GM19043 (cell line): ENCODE measurements at regions not wholly inside any gene's neighbourhood (a gene's known extent, or its start where the extent isn't known, plus 50 kb on each side); places are given as distances from the start of the nearest gene placed in this dataset.

Experiments
- ATAC-seq: cut with Tn5 transposase; IDR thresholded peaks from one replicate; pipeline ENCODE4 v1.9.1; 2021; ENCODE audit warnings: low read depth; ENCODE audit not compliant: unreplicated experiment

DNA sequence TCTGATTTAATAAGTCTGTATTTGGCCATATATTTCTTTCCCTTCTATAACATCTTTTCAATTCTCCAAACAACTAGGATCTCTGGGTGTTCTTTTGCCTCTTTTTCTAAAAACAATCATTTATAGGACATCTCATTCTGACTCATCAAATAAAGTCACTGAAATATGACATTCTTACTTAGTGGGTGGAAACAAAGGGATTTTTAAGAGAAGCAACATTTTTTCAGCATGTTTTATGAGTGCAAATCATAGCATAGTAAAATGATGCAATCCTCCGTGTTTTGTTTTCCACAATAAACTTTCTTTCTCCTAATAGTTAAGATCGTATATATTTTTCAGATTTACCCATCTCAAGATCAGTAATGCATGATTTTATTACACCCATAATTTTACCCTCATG is 179.8 kb downstream of the SPCS3 start:
- no peak for ATAC-seq

- ATAC-seq: no peak
Observed at GRCh38 chr4:176500894-176501293, 181.1 kb downstream of the SPCS3 start.

- no peak for ATAC-seq
Observed at GRCh38 chr4:176504118-176504517, 184.4 kb downstream of the SPCS3 start.

GRCh38 chr4:176507845-176508533 is 188.2 kb downstream of the SPCS3 start:
- ATAC-seq: no peak

DNA sequence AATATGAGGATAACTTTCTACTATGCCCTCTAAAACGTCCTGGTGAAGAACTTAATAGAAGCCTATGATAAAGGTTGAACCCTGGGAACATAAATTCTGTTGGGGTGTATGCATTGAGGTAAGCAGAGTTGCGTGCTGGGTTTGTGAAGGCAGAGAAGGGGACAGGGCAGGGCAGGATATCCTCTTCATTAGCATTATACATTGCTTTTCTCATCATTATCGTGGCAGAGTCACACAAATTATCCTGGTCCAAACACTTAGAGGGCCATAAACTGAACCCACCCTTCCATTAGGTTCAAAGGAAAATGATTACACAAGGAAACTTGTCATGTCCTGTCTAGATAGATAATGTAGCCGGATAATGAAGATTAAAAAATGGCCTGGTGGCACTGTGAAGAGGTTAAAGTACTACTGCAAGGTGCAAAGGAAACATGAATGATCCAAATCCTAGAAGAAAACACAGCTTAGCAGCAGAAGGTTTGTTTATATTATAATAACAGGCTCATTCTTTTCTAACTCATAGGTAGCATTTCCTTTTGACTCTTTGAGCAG is 189.1 kb downstream of the SPCS3 start:
- no peak for ATAC-seq

- no peak for ATAC-seq
Observed at GRCh38 chr4:176525576-176525975, 205.8 kb downstream of the SPCS3 start.

DNA sequence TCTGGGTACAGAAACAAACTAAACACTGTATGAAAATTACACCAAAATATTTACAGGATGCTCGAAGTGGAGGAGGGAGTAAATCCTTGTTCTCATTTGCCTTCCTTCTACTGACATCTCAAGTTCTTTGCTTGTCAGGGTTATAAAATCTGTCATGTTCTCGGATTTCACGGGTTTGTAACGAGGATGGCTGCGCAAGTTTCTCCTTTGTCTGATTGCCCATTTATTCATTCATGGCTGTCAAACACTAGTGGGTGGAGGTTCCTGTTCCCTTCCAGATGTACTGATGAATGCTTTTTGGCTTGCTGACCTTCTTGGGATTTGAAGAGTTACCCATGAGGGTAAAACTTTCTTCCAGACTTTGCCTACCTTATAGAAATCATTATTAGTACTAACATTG is 206.9 kb downstream of the SPCS3 start:
- no peak for ATAC-seq

DNA sequence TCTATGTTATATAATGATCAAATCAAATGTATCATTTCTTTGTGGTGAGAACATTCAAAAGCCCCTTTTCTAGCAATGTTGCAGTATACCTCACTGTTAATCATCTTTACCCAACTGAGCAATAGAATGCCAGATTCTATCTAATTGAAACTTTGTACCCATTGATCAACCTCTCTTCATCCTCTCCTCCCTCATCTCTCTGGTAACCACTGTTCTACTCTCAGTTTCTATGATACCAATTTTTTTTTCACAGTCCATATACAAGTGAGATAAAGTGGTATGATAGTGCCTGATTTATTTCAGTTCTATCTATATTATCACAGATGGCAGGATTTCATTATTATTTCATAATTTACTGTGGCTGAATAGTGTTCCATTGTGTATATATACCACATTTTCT is 209.8 kb downstream of the SPCS3 start:
- no peak for ATAC-seq

DNA sequence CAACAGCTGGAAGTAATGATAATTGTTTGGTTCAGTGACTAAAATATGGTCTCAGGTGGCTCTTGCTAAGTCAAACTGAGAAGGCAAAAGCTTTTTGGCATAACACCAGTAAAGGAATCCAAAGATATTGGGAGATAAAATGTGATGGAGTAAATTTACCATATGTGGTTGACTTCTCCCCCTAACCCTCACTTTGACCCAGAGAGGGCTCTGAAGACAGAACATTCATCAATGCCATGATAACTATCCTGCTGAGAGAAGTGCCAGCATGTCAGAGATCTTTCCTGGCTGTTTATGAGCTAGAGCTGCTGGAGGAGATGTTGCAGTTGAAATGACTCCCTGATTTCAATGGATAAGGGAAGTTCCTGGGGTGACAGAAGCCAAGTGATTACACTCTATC is 213.4 kb downstream of the SPCS3 start:
- no peak for ATAC-seq

DNA sequence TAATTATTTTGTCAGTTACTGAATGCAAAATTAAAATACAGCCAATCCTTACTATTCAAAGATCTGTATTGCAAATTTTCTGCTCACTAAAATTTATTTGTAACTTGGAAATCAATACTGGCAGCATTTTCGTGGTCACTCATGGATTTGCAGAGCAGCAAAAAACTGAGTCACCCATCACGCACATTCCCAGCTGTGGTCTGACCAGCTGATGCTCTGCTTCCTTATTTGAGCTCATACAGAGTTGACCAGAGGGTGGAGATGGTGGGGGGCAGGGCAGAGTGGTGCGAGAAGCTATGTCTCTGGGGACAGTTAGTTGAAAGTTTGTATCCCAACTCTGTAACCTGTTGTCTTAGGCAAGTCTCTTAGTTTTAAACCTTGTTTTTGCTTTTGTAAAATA is 214.8 kb downstream of the SPCS3 start:
- ATAC-seq: no peak

GRCh38 chr4:176538217-176538925 is 218.6 kb downstream of the SPCS3 start:
- ATAC-seq: no peak

GRCh38 chr4:176539091-176539784 is 219.5 kb downstream of the SPCS3 start:
- no peak for ATAC-seq

DNA sequence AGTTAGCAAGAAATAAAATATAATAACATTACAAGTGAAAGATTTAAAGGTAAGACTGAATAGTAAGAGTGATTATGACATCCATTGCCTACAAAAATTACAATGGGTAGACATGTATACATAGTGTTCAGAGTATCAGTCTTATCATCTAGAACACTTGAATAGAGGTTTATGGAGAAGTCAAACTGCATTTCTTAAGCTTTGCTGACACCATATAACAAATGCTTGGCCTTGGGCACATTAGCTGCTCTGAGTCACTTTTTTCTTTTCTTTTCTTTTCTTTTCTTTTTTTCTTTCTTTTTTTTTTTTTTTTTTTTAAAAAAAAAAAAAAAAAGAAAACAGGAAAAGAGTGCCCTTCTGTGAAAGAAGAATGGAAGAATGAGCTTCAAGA is 220.0 kb downstream of the SPCS3 start:
- no peak for ATAC-seq

DNA sequence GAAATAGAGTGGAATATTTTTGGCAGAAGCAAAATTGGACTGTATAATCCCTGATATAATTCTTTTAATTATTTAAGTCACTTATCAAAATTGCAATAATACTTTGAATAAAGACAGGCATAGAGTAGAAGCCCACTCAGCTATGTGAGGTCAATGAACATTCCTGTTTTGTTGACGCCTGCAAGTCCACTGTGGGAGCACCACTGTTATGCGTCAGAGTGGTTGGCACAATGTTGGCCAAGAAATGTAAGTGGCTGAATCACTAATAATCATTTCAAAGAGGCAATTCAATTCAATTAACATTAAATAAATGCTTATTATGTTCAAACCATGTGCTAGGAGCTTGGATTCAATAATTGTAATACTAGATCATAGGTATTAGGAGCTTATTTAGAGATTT is 221.0 kb downstream of the SPCS3 start:
- no peak for ATAC-seq

DNA sequence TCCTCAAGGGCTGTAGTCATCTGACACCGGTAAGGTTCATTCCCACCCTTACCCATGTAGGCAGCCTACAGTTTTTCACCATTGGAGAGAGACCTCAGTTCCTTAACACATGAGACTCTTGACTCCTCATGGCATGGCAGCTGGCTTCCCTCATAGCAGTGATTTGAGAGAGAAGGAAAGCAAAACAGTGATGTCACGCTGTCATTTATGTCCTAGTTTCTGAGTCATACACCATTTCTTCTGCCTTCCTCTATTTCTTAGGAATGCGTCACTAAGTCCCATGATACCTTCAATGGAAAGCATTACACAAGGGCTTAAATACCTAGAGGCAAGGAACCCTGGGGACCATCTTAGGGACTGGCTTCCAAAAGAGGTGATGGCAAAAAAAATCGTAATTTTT is 226.1 kb downstream of the SPCS3 start:
- ATAC-seq: no peak

DNA sequence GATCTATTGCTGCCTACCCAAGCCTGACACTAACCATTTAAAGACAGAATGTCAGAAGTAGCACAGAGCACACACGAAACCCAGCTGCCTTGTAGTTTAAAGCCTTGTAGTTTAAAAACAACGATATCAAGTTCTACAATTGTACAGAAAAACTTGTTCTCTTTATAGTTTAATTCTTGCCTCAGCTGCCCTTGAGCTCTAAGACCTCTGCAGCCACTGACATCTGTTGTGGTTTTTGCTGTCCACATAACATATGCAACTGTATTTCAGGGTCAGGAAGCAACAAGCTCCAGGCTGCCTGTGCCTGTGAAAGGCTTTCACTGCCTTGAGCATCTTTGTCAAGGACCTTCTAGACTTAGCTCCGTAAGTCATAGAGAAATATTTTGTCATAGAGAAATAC is 227.2 kb downstream of the SPCS3 start:
- ATAC-seq: no peak

DNA sequence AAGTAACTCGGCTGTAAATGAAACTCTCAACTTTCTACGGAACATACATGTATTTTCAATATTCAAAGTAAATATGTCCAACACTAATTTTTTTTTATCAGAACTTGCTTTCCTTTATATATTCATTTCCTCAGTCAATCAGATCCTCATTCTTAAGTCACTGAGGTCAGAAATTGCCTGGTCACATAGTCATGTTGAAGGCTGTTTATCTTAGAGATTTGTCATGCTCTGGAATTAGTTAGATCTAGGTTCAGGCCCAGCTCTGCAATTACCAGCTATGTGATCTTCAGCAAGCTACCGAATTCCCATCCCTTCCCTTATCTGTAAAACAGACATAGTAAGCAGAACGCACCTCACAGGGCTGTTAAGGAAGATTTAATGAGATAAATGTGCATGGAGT is 228.8 kb downstream of the SPCS3 start:
- no peak for ATAC-seq

DNA sequence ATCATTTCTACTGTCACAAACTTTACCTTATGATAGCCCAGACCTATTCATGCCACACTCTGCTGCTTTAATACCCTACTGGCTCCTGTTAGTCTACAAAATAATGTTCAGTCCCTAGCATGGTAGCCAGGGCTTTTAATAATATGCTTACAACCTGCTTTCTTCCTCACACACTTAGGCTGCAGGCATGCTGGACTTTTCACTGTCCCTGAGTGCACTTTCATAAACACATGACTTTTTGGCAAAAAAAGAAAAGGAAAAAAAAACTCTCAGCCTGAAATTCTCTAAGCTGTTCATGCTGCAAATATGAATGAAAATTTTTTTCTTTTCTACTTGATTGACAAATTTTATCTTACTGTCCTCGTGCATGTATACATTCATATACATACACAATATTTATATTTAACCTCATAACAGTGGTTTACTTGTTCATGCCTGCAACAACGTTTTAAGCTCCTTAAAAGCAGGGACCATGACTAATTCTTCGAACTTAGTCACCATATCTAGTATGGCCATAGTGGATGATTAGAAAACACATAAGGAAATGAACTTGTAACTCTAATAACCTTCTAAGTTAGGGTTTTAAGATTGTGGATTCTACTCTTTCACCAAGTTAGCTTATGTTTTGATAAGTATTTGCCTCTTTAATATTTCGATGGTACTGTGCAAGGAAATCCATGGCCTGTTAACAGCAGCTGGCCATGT is 229.5 kb downstream of the SPCS3 start:
- ATAC-seq: no peak

GRCh38 chr4:176558661-176559060 is 234.1 kb downstream of the VEGFC start:
- ATAC-seq: no peak

DNA sequence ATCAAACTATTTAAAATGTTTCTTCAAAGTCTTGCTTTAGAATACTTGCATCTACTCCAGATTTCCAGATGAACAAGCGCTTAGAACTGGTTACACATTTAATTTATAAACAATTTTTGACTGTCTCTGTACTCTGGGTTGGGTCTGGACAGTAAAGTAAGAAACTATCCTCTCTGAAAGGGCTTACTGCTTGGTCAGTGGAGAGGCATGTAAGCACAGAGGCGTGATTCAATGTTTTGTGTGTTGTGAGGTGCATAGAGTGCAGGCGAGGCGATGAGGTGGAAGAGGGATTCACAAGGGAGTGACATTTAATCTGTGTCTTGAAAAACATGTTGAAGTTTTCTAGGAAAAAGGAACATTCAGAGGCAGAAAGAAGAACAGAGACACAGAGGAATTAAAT is 231.4 kb downstream of the VEGFC start:
- ATAC-seq: no peak

DNA sequence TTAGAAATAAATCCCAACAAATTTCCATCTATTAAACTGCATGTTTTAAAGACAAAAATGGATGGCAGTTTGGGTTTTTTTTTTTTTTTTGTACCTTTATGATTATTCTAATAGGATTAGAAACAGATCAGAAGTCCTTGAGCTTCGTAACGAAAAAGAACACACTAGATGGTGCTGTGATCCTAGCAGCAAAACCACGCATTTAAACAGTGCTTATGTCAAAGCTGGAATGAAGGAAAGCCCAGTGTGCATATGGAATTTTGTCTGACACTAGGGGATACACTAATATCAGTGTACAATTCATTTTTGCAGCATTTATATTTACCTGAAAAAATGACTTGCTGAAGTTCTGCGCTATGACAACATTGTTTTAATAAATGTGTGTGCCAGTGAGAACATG is 229.1 kb downstream of the VEGFC start:
- no peak for ATAC-seq
